Mesothelial cell of epicardium (in vitro differentiated cells): ENCODE measurements at regions not wholly inside any gene's neighbourhood (a gene's known extent, or its start where the extent isn't known, plus 50 kb on each side); places are given as distances from the start of the nearest gene placed in this dataset.

ENCODE experiments used
- DNase-seq, 2 experiments: peaks; one replicate each; pipeline ENCODE4 v3.0.0; 2021; ENCODE audit warnings: low spot score in 2 of 2; ENCODE audit not compliant: unreplicated experiment in 2 of 2
- H3K27ac Mint-ChIP-seq: 2 replicates; pipeline ENCODE4 v1.8.0; 2021; ENCODE audit warnings: mixed read lengths
- H3K27me3 Mint-ChIP-seq: 2 replicates; pipeline ENCODE4 v1.8.0; 2021; ENCODE audit warnings: low read depth, mixed read lengths
- H3K36me3 Mint-ChIP-seq: 2 replicates; pipeline ENCODE4 v1.8.0; 2021; ENCODE audit warnings: mixed read lengths
- H3K4me1 Mint-ChIP-seq: 2 replicates; pipeline ENCODE4 v1.8.0; 2021; ENCODE audit warnings: mixed read lengths
- H3K4me3 Mint-ChIP-seq: 2 replicates; pipeline ENCODE4 v1.8.0; 2021; ENCODE audit warnings: mild to moderate bottlenecking, moderate library complexity, mixed read lengths
- H3K9me3 Mint-ChIP-seq: 2 replicates; pipeline ENCODE4 v1.8.0; 2021; ENCODE audit warnings: mixed read lengths
- TF ChIP-seq, protein P1 (sequence below): fragments of 200-600 bp; sonication (generic); IDR thresholded peaks from one replicate; pipeline ENCODE4 v1.5.0; 2021; ENCODE audit warnings: antibody characterized with exemption; ENCODE audit not compliant: unreplicated experiment

DNA sequence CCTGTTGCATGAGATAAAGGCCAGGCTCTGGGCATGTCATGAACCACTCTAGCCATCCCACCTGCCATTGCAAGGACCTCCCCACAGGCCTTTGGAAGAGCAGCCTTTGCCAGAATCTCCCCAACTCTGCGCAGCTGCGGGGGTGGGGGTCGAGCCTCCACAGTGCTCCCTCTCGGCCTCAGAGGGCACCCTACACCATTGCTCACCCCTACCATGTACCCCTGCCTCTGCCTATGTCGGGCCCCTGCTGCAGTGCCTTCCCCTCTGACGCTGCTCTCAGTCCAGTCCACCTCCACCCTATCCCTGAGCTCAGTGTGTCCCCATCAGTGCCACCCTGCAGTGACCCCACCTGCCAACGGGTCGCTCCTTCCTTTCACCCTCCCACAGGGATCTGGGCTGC lies 679.7 kb upstream of the RAB6C start:
- TF ChIP-seq, protein P1, sequence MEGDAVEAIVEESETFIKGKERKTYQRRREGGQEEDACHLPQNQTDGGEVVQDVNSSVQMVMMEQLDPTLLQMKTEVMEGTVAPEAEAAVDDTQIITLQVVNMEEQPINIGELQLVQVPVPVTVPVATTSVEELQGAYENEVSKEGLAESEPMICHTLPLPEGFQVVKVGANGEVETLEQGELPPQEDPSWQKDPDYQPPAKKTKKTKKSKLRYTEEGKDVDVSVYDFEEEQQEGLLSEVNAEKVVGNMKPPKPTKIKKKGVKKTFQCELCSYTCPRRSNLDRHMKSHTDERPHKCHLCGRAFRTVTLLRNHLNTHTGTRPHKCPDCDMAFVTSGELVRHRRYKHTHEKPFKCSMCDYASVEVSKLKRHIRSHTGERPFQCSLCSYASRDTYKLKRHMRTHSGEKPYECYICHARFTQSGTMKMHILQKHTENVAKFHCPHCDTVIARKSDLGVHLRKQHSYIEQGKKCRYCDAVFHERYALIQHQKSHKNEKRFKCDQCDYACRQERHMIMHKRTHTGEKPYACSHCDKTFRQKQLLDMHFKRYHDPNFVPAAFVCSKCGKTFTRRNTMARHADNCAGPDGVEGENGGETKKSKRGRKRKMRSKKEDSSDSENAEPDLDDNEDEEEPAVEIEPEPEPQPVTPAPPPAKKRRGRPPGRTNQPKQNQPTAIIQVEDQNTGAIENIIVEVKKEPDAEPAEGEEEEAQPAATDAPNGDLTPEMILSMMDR, result no peak
- H3K27ac Mint-ChIP-seq, result no peak overlapping the region
- no peak for DNase-seq
- H3K9me3 Mint-ChIP-seq, result peaks cover 9% of the 10 kb centered on the region
- H3K27me3 Mint-ChIP-seq, result no peaks in the 10 kb centered on the region
- peaks cover 21% of the 10 kb centered on the region for H3K4me1 Mint-ChIP-seq
- no peak overlapping the region for H3K4me3 Mint-ChIP-seq
- no peaks in the 10 kb centered on the region for H3K36me3 Mint-ChIP-seq

DNA sequence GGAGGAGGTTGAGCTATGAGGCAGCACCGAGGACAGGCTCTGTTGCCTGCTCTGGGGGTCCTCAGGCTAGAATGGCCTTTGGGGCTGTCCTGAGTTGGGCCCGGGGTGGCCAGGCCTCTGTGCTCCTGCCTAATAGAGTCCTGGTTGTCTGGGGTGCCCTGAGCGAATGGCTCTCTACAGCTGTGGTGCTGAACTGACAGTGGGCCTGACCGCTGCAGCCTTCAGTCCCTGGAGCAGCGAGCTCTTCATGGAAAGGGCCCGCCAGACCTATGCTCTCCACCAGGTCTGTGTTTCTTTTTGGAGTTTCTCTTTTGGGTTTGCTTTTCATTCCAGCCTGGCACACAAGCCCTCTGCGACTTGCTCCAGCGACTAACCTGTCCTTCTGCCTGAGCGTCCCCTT lies 679.0 kb upstream of the RAB6C start:
- Mint-ChIP-seq H3K9me3 (peaks cover 9% of the 10 kb centered on the region), H3K27me3 (no peaks in the 10 kb centered on the region), H3K27ac (no peak overlapping the region), H3K4me3 (no peak overlapping the region), H3K4me1 (peaks cover 21% of the 10 kb centered on the region), H3K36me3 (peaks cover 3% of the 10 kb centered on the region)
- no peak for DNase-seq
- TF ChIP-seq, protein P1, result no peak

DNA sequence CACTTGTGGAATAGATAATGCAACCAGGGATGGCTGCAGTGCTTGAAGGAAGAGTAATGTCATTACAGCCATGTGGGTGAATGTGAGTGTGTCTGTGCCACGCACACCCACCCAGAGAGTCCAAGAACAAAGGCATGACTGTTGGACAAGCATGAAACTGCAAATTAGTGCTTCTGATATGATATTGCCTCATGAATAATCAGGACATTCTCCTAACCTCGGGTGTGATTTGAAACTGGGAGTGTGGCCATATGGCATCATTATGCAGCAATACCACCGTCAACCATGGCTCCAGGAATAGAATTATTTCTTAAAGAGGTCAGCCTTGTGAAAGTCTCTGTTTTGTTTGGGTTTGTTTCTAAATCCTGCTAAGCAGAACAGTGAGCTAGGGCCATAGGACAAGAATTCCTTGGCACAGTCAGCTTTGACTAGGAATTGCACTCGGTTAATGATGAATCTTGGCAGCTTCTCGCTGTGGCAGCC lies 678.0 kb upstream of the RAB6C start:
- Mint-ChIP-seq H3K4me3 (no peak overlapping the region), H3K36me3 (peaks cover 3% of the 10 kb centered on the region), H3K9me3 (peaks cover 5% of the 10 kb centered on the region), H3K4me1 (peaks cover 17% of the 10 kb centered on the region), H3K27ac (no peak overlapping the region), H3K27me3 (no peaks in the 10 kb centered on the region)
- DNase-seq, result no peak
- TF ChIP-seq, protein P1, result no peak

DNA sequence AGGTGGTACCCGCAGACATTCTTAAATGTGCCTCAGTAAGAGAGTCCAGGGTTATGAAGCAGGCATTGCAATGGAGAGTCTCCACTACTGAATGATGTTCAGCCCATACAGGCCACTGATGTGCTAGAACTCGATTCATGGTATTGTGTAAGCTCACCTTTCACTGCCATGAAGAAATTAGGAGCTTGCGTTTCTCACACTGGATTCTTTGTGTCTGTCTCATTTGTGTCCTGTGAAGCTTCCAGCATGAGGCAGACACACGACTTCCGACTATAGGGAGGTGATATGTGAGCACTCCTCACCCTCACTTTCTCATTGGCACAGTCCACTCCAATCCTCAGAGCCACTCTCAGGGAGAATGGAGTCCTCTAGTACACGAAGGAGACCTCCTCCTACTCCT lies 677.4 kb upstream of the RAB6C start:
- peaks cover 5% of the 10 kb centered on the region for H3K9me3 Mint-ChIP-seq
- H3K27ac Mint-ChIP-seq, result no peak overlapping the region
- H3K36me3 Mint-ChIP-seq, result peaks cover 3% of the 10 kb centered on the region
- DNase-seq, result no peak
- H3K4me3 Mint-ChIP-seq, result no peak overlapping the region
- H3K27me3 Mint-ChIP-seq, result no peaks in the 10 kb centered on the region
- H3K4me1 Mint-ChIP-seq, result peaks cover 11% of the 10 kb centered on the region
- TF ChIP-seq, protein P1, result no peak

DNA sequence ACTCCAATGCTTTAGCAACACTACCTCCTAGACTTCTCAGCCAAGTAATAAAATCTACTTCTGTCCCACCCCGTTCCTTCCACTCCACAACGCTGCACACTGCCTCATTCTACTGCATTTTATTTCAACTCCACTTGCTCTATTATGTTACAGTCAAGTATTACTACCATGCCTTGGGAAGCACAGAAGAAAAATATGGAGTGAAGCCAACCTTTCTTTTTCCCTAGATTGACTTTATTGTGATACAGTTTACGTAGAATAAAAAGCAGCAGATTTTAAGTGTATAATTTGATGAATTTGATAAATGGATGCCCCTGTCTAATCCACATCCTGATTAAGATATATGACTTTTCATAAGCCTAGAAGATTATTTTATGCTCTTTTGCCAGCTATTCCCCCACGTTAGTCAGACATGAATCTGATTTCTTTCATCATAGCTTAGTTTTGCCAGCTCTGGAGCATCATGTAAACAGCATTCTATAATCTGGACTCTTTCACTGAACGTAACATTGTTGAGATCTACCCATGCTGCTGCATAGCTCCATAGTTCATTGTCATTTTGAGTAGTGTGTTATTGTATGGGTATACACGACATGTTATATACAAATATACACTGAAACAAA lies 676.8 kb upstream of the RAB6C start:
- H3K4me1 Mint-ChIP-seq, result peaks cover 8% of the 10 kb centered on the region
- H3K27ac Mint-ChIP-seq, result no peak overlapping the region
- no peaks in the 10 kb centered on the region for H3K27me3 Mint-ChIP-seq
- TF ChIP-seq, protein P1, result no peak
- H3K36me3 Mint-ChIP-seq, result peaks cover 3% of the 10 kb centered on the region
- H3K4me3 Mint-ChIP-seq, result no peak overlapping the region
- no peak for DNase-seq
- peaks cover 5% of the 10 kb centered on the region for H3K9me3 Mint-ChIP-seq
